GM18502 (cell line): ENCODE measurements at regions not wholly inside any gene's neighbourhood (a gene's known extent, or its start where the extent isn't known, plus 50 kb on each side); places are given as distances from the start of the nearest gene placed in this dataset.

Source experiments
- ATAC-seq: cut with Tn5 transposase; IDR thresholded peaks from one replicate; pipeline ENCODE4 v1.9.1; 2021; ENCODE audit warnings: mild to moderate bottlenecking; ENCODE audit not compliant: unreplicated experiment, poor library complexity

DNA sequence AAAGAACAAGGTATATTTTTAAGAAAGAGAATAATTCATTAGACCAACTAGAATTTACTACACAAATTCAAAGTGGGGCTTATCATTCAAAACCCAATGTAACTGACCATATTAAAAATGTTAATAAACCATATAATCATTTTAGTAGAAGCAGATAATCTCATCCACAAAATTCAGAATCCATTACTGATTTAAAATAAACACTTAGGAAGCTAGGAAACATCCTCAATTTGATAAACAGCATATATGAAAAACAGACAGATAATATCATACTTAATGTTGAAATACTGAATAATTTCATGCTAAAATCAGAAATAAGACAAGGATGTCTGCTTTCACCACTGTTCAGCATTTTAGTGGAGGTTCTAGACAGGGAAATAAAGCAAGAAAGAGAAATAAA is 902.8 kb upstream of the PHF14 start:
- no peak for ATAC-seq

DNA sequence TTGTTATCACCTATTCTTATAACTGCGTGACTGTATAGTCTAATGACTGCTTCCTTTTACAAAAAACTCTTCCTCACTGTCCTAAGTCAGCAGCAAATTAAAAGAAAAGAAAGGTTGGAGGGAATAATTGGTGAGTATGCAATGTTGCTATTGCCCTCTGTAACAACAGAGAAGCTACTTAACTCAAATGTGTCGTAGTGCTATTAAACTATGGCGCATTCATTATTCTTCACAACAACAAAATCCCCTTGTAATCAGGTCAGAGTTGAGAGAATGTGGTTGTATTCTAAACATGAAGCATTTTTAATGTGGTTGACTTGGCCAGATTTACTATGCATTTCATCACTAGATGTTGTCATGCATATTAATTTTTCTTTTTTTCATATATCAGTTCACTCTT is 897.8 kb upstream of the PHF14 start:
- ATAC-seq, result no peak

DNA sequence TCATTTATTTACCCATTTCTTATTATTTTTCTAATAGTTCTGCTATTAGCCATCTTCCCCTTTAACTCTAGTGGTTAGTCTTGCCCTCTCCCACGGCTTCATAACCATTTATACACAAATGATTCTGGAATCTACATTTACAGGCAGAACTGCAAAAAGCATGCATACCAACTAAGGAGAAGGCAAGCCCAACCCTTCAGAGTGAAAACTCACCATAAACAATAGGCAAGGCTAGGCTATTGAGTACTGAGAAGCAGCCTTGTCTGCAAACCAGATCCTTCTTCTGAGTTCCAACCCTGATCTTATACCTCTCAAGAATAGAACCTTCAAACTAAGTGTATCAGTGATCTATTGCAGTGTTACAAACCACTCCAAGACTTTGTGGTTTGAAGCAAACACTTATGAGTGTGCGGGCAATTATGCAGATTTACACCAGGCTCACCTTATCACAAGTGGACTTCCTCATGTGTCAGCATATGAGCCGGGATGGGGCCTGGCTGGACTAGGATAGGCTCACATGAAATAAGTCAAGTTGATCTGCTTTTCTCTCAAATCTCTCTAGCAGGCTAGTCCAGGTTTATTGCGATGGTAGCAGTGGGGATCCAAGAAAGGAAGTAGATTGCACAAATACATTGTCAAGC is 896.9 kb upstream of the PHF14 start:
- no peak for ATAC-seq

DNA sequence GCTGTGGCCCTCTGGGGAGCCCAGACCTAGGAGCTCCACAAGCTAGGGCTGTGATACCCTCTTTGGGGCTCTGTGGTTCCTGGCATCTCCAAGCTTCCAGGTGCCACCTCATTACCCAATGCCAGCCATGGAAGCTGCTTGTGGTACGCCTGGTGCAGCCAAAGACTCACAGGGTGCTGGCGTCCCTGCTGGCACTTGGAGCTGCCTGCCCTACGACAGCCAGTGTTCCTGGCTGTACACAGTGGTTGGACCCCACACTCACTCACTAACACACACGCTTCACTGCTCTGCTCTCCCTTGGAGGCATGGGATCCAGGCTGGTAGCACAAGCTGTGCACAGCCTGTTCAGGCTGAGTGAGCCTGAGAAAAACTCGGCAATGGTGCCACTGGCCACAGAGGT is 894.1 kb upstream of the PHF14 start:
- ATAC-seq, result no peak

DNA sequence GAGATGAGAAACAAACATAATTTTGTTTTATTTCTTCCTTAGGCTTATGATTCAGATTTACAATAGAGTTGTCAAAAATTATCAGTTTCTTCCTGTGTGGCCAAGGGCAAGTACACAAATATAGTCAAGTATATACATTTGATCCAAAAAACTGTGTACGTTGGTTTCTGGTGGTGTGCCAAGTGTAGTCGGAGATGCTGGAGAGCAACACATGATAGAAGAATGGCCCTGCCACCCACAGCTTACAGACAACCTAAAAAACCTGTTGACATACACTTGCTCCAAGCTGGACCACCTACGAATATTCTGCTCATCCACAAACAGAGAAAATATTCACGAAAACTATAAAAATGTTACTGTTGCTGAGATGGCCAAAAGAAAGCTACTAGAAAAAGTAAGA is 890.8 kb upstream of the PHF14 start:
- ATAC-seq, result no peak

DNA sequence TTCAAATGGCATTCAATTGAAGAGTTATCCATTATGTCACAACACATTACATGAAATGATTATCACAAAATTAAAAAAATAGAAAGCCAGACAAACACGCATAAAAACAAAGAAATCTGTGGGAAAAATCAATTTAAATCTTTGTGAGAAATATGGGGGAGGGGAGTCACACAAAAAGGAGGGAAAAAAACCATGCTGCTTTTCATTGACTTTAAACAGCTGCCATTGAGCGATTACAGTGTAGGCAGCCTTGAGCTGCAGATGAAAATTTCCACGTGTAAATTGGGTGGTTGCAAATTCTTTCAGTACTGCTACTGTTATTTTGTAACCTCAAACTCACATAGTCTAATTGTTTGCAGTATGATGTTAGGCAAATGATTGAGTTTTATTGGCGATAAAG is 889.9 kb upstream of the PHF14 start:
- no peak for ATAC-seq

DNA sequence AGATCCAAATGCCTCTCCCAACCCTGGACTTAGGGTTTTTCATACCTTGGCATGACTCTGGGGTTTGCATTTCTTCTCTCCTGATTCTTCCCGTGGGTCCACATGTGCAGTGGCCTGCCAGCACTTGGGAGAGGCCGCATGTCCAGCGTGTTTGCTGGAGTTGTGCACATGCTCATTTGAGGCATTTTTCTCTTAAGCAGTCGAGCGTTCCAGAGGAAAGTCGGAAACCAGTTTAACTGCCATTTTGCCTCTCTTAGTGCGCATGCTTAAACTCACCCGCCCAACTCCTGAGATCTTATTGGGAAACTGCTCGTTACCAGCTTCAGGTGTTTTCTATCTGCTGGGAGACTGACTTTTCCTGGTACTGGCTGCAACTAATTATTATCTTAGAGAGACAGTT is 888.4 kb upstream of the PHF14 start:
- ATAC-seq, result no peak

DNA sequence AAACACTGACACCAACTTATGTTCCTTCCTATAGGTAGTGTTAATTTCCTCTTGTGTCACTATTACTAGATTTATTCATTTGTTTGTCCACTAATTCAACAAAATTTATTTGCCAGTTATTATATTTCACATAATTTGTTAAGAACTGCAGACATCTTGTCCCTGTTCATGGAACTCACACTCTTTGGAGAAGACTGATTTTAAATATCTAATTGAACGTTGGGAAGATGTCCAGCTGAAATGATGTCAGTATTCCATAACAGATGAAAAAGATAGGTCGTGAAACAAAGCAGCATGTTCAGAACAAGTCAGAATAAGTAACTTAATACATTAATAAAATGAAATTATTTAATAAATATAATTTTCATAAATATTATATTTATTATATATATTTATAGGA is 873.1 kb upstream of the PHF14 start:
- no peak for ATAC-seq

DNA sequence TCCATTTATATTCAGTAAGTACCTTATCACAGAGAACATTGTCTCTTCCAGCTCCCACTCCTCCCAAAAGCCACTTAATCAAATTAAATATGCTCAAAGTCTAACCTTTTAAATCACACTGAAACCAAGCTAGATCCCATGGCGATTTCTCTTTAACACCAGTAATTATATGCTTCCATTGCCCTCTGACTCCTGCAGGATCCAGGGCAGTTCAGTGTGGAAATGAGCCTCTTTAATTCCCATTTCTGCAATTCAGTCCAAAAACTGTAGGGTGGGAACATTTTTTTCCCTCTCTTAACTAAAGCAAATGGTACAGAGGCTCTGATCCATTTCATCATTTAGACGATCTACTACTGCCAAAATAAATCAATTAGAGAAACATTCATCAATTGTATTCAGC is 872.3 kb upstream of the PHF14 start:
- no peak for ATAC-seq

DNA sequence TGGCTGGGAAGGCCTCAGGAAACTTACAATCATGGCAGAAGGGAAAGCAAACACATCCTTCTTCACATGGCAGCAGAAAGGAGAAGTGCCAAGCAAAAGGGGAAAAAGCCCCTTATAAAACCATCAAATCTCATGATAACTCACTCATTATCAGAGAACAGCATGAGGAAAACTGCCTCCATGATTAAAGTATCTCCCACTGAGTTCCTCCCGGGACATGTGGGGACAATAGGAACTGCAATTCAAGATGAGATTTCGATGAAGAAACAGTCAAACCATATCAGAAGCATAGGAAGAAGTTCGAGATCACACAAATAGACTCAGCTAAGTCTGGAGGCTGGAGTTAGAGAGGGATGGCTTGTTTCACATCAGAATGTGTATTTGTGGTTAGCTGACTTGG is 869.4 kb upstream of the PHF14 start:
- ATAC-seq, result no peak

DNA sequence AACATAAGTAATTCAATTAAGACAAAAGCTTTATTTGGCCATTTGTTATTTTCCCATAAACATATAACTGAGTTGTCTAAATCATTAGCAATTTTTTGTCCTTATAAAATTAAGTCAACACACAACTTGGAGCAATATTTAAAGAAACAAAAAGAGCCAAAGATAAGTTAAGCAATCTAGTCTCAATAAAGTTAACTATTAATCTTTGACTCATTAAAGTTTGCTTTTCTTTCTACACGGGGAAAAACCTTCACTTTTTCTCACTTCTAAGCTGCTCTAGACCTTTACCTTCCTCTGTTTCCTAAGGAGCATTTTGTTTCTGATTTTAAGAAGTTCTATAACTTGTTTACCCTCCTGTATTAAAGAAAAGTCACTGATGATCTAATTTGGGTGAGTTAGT is 867.1 kb upstream of the PHF14 start:
- ATAC-seq, result no peak

DNA sequence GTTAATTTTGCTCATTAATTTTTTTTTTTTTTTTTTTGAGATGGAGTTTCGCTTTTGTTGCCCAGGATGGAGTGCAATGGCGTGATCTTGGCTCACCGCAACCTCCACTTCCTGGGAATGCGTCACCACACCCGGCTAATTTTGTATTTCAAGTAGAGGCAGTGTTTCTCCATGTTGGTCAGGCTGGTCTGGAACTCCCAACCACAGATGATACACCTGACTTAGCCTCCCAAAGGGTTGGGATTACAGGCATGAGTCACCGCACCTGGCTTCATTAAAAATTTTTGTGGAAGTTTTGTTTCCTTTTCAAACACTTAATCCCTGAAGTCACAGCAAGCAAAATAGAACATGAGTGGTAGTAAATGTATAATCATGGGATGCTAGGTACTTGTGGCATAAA is 857.2 kb upstream of the PHF14 start:
- no peak for ATAC-seq

DNA sequence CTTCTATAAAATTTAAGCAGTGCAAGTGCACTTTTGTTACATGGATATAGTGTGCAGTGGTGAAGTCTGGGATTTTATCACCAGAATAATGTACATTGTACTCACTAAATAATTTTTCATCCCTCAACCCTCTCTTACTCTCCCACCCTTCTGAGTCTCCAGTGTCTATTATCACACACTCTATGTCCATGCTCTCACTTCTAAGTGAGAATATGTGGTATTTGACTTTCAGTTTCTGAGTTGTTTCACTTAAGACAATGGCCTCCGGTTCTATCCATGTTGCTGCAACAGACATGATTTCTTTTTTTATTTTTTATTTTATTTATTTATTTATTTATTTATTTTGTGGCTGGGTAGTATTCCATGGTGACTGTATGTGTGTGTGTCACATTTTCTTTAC is 855.9 kb upstream of the PHF14 start:
- ATAC-seq, result no peak

DNA sequence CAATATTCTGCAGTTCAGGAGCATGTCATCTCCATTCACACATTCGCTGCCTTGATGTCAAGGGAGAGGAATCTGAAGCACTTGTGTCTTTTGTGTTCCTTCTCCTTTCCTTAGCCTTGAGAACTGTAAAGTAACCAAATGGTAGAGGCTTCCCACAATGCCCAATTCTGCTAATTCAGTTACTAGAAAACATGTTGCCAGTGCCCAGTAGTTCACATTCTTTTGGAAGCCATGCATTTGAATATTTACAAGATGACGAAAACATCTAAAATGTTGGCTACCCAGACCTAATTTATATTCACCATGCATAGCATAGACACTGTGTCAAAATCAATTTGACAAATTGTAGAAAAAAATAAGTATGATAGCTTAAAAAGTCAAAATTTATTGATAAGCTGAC is 852.7 kb upstream of the PHF14 start:
- no peak for ATAC-seq

DNA sequence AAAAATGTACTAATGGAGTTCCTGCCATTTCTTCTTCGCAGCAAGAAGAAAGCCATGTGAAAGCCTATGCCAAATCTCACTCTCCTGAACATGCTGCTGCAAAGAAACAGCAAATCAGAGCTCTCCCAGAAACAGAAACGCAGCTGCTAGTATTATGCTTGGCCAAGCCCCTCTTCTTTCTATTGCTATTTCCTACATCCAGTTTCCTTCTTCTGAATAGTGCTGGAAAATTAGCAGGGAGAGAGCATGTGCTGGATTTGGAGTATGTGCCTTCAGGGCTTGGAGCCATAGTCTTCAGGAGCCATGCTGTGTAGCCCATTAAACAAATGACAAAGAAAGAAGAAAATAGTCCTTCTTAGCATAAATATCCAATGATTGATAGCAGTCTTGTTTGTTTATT is 852.0 kb upstream of the PHF14 start:
- no peak for ATAC-seq

DNA sequence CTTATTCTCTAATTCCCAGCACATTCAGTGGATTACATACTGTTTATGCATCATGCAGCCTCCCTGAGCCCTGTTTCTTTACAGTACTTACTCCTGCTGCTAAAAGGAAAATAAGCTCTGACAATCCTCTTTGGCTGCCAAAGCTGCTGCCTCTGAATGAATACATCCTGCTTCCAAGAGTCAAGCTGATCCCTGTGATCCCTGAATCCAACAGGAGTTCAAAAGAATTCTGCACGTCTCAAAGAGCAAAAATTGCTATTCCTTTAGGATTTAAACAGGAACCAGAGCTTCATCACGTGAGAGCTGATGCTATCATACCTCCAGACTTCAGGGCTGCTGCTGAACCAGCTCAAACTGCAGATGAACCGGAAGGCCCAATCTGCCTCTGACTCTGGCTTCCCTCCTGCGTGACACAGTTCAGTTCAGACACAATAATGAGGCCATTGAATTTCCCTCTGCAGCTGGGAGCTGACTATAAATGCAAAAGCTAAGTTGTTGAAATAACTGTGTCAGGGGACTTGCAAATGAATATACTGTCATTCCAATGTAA is 851.0 kb upstream of the PHF14 start:
- no peak for ATAC-seq

DNA sequence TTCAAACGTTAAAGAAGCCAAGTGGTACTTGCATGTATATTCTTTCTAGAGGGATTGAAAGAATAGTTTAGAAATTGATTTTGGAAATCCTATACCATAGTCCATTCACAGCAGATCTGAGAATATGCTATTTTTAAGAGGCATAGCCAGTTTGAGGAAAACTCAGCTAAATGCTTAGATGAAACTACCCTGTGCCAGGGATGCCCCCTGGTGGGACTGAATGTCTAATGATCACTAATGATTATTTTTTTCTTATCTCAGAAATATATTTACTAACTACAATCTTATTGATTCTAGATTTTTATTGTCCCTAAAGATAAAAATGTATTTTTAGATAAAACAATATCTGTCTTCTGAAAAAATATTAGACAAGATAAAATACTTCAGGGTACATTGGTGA is 844.9 kb upstream of the PHF14 start:
- ATAC-seq, result no peak

DNA sequence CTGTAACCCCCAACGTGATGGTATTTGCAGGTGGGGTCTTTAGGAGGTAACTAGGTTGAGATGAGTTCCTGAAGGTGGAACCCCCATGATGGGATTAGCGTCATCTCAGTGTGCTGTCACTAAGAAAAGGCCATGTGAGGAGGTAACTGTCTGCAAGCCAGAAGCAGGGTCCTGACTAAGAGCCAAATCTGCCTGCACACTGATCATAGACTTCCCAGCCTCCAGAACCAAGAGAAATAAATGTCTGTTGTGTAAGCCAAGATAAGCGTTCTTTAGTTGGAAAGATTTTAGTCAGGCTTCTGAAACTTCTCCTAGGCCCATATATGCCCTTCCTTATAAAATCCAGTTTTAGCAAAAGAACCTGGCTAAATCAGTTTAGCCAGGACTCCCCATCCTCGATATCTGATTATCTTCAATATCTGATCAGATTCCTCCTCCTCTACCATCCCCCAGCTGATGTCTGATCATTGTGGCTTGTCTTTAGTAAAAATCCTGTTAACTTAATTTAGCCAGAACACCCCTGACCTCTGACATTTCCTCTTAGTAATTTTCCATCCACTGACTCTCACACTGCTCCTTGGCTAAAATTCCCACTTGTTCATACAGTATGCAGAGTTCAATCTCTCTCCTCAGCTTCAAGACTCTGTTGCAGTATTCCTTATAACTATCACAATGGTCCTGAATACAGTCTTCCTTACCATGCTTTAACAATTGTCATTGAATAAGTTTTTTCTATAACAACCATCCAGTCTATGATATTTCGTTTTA is 835.4 kb upstream of the PHF14 start:
- ATAC-seq, result no peak

DNA sequence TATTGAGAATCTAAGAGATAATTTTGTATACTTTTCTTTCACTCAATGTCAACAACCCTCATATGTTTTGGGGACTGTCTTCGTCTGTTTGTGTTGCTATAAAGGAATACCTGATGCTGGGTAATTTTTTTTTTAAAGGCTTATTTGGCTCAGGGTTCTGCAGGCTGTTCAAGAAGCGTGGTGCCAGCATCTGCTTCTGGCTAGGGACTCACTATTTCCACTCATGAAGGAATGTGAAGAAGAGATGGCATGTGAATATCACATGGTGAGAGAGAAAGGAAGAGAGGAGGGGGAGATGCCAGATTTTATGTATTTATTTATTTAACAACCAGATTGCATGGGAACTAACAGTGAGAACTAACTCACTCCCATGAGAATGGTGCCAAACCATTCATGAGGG is 827.4 kb upstream of the PHF14 start:
- no peak for ATAC-seq

DNA sequence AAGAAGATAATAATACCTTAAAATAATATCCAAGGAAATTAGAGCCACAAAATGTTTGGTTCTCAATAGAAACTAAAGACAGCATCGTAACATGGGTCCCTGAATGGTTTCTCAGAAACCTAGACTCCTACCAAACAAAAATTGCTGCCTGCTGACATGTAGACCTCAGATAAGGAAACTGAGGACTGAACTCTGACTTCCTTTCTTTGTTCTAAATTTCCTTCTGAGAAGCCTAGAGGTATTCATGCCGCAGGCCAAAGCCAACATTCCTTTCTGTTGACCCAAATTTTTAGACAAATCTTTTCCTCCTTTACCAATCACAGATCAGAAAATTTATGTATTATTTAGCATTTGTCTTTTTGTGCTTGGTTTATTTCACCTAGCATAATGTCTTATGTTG is 816.7 kb upstream of the PHF14 start:
- no peak for ATAC-seq

DNA sequence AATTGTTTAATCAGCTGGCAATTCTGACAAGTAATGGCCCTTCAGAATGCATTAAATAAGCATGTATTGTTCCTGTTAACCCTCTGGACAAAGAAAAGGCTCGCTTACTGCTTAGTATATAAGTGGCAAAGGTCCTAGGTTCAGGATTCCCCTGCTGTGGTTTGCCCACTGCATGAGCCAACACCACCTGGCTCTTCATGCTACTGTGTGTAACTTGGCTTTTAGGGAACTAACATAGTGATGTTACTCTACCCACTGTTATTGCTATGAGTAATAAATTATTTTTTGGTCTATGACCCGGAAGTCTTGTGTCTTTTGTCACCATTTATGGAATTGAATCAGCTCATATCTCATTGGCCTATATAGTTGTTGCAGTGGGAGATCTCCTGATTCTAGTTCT is 791.7 kb upstream of the PHF14 start:
- no peak for ATAC-seq

DNA sequence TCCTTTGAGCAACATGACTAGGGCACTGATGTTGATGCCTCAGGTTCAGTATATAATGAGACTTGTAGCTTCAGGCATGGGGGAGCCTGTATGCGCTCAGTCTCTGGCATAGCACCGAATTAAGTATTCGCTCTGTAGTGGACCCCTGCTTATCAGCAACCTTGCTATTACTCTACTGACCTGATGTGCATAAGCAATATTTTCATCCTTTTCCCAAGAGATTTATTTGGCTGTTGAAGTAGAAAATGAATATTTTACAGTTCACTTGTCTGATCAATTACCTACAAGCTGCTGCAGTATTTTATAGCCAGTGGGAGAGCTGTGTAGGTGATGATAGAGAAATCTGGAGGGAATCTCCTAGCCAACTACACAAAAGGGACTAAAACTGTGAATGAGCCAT is 781.6 kb upstream of the PHF14 start:
- no peak for ATAC-seq
